Panc1 (cell line): ENCODE measurements at regions not wholly inside any gene's neighbourhood (a gene's known extent, or its start where the extent isn't known, plus 50 kb on each side); places are given as distances from the start of the nearest gene placed in this dataset.
A peak's percentile ranks its signal among the peaks of the same experiment; 100 is the strongest.

Experiments used
- ATAC-seq: fragments of 200-7000 bp; cut with Tn5 transposase; 2 replicates; pipeline ENCODE4 v1.9.1; 2020; ENCODE audit warnings: mild to moderate bottlenecking, moderate library complexity
- BruUV-seq: library from RNA; stranded (reverse); fragments of 400-500 nt; replicated peaks from 2 replicates; lab custom pipeline; 2021; lab: Mats Ljungman, UMichigan
- CTCF ChIA-PET: fragments of 300-600 bp; sonication (Branson Sonifier 250); formaldehyde crosslinking; loops from one replicate; lab custom pipeline; 2022; ENCODE audit warnings: antibody characterized with exemption; lab: Charles Lee
- POLR2A ChIA-PET: fragments of 300-600 bp; sonication (Branson Sonifier 250); formaldehyde crosslinking; loops from one replicate; lab custom pipeline; 2022; ENCODE audit warnings: antibody characterized with exemption; lab: Charles Lee
- DNase-seq: peaks from one replicate; pipeline ENCODE4 v3.0.0-alpha.2; 2010; ENCODE audit warnings: low read depth, low spot score
- H3K27ac ChIP-seq: 2 replicates; pipeline ENCODE4 v1.5.1; 2011; ENCODE audit warnings: mild to moderate bottlenecking, low read length, inconsistent platforms
- H3K27me3 ChIP-seq: fragments of 200-500 bp; sonication (Bioruptor generic); 2 replicates; pipeline ENCODE4 v1.6.0; 2014; ENCODE audit warnings: low read length, inconsistent platforms; ENCODE audit not compliant: control insufficient read depth, insufficient read depth
- H3K36me3 ChIP-seq: fragments of 200-500 bp; sonication (Bioruptor generic); 2 replicates; pipeline ENCODE4 v1.5.1; 2014; ENCODE audit warnings: inconsistent platforms, mild to moderate bottlenecking, low read length, moderate library complexity; ENCODE audit not compliant: control insufficient read depth, insufficient read depth
- H3K4me1 ChIP-seq: 2 replicates; pipeline ENCODE4 v1.5.1; 2011; ENCODE audit warnings: inconsistent platforms, mild to moderate bottlenecking, low read length, moderate library complexity; ENCODE audit not compliant: control insufficient read depth, insufficient read depth
- H3K4me3 ChIP-seq, 2 experiments: 2 replicates each; pipeline ENCODE4 v1.5.1; 2011 to 2012; ENCODE audit warnings: low read depth in 2 of 2, low read length in 2 of 2, mild to moderate bottlenecking in 2 of 2, inconsistent platforms in 1 of 2, moderate library complexity in 1 of 2
- H3K9me3 ChIP-seq: fragments of 200-500 bp; sonication (Bioruptor generic); 2 replicates; pipeline ENCODE4 v1.5.1; 2014; ENCODE audit warnings: low read depth, mild to moderate bottlenecking, inconsistent platforms, low read length, moderate library complexity; ENCODE audit not compliant: control insufficient read depth, insufficient read depth
- POLR2AphosphoS5 ChIP-seq: IDR thresholded peaks from 2 replicates; pipeline ENCODE4 v1.6.1; 2012; ENCODE audit warnings: mild to moderate bottlenecking, low read depth, low read length, moderate library complexity
- SIN3A ChIP-seq: IDR thresholded peaks from 2 replicates; pipeline ENCODE4 v1.6.1; 2012; ENCODE audit warnings: low read depth, mild to moderate bottlenecking, low read length, moderate library complexity, borderline replicate concordance; ENCODE audit not compliant: insufficient read depth
- TCF7L2 ChIP-seq: IDR thresholded peaks from 2 replicates; pipeline ENCODE4 v1.6.1; 2011; ENCODE audit warnings: mild to moderate bottlenecking, low read depth, low read length, inconsistent platforms
- in situ Hi-C: cut with HindIII; loops from 2 replicates; pipeline ENCODE4 v1.10.0; 2016; ENCODE audit warnings: low sequenced_read_pairs, low pct_unique_long_range_greater_than_20kb
- intact Hi-C: fragments of 100-400 bp; cut with micrococcal nuclease; formaldehyde crosslinking; loops from one replicate; pipeline ENCODE4 v1.10.0; 2022; ENCODE audit not compliant: unreplicated experiment
- TF ChIP-seq, protein P1 (sequence below): fragments of 450-650 bp; IDR thresholded peaks from 2 replicates; pipeline ENCODE4 v1.5.1; 2017; ENCODE audit warnings: mild to moderate bottlenecking
- TF ChIP-seq, protein P2 (sequence below), 2 experiments: IDR thresholded peaks; 2 replicates each; pipeline ENCODE4 v1.6.1; 2011 to 2012; ENCODE audit warnings: low read depth in 2 of 2, control low read depth in 1 of 2, low read length in 1 of 2, mild to moderate bottlenecking in 1 of 2, moderate library complexity in 1 of 2; ENCODE audit not compliant: insufficient read depth in 1 of 2

DNA sequence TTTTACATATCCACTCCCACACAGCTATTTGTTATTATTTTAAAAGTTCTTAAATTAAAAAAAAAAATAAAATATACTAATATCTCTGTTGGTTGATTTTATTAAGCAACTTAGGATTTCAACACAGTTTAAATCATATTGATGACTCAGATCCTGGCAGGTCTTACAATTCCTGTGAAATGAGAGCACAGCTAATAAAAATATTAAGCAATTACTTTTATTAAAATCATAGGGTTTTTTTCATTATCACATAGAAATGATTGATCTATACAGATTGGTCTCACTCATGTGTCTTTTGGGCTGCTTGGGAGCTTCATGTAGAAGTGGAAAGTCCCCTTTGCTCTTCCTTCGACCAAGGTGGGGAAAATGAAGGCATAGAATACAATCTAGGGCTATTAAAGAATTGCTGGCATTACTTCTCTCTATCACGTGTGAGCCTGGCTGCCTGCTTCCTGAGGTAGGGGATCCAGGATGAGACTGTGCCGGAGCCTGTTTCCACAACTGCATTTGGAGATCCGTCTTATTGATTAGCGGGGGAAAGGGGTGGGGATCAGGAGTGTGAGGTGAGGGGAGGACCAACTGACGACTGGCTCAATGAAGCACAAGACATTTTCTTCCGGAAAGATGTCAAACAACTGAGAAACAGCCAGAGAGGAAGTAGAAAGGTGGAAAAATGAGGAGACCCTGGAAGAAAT is 858.0 kb downstream of the USP25 start:
- no peak for ATAC-seq
- in situ Hi-C loops = no loop called here
- no TSS peak for BruUV-seq
- no peak for DNase-seq
- CTCF ChIA-PET = interaction anchor here (0.6 kb wide), 1 partner anchor 347 kb away, joined by 3 read pairs; no protein-coding TSS in a partner anchor
- no peak for TF ChIP-seq SIN3A
- TF ChIP-seq TCF7L2 = no peak
- TF ChIP-seq, protein P1, sequence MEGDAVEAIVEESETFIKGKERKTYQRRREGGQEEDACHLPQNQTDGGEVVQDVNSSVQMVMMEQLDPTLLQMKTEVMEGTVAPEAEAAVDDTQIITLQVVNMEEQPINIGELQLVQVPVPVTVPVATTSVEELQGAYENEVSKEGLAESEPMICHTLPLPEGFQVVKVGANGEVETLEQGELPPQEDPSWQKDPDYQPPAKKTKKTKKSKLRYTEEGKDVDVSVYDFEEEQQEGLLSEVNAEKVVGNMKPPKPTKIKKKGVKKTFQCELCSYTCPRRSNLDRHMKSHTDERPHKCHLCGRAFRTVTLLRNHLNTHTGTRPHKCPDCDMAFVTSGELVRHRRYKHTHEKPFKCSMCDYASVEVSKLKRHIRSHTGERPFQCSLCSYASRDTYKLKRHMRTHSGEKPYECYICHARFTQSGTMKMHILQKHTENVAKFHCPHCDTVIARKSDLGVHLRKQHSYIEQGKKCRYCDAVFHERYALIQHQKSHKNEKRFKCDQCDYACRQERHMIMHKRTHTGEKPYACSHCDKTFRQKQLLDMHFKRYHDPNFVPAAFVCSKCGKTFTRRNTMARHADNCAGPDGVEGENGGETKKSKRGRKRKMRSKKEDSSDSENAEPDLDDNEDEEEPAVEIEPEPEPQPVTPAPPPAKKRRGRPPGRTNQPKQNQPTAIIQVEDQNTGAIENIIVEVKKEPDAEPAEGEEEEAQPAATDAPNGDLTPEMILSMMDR = no peak
- TF ChIP-seq, protein P2, sequence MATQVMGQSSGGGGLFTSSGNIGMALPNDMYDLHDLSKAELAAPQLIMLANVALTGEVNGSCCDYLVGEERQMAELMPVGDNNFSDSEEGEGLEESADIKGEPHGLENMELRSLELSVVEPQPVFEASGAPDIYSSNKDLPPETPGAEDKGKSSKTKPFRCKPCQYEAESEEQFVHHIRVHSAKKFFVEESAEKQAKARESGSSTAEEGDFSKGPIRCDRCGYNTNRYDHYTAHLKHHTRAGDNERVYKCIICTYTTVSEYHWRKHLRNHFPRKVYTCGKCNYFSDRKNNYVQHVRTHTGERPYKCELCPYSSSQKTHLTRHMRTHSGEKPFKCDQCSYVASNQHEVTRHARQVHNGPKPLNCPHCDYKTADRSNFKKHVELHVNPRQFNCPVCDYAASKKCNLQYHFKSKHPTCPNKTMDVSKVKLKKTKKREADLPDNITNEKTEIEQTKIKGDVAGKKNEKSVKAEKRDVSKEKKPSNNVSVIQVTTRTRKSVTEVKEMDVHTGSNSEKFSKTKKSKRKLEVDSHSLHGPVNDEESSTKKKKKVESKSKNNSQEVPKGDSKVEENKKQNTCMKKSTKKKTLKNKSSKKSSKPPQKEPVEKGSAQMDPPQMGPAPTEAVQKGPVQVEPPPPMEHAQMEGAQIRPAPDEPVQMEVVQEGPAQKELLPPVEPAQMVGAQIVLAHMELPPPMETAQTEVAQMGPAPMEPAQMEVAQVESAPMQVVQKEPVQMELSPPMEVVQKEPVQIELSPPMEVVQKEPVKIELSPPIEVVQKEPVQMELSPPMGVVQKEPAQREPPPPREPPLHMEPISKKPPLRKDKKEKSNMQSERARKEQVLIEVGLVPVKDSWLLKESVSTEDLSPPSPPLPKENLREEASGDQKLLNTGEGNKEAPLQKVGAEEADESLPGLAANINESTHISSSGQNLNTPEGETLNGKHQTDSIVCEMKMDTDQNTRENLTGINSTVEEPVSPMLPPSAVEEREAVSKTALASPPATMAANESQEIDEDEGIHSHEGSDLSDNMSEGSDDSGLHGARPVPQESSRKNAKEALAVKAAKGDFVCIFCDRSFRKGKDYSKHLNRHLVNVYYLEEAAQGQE (IDR thresholded peaks at IDR 0.05; ENCODE audit: insufficient read depth in 1 of 2, low read depth in 2 of 2, low read length in 1 of 2) = no peak
- no peak for TF ChIP-seq POLR2AphosphoS5
- Histone ChIP-seq H3K4me1 (peaks cover 5% of the 10 kb centered on the region; the same call in 1 of the 2 replicates), H3K9me3 (no peaks in the 10 kb centered on the region), H3K27me3 (no peaks in the 10 kb centered on the region), H3K4me3 (peak overlapping the region; percentile 39 to 44), H3K27ac (peak overlapping the region; percentile 29; the same call in 1 of the 2 replicates), H3K36me3 (no peaks in the 10 kb centered on the region)
- intact Hi-C loops = no loop called here
- POLR2A ChIA-PET = no interaction called here

DNA sequence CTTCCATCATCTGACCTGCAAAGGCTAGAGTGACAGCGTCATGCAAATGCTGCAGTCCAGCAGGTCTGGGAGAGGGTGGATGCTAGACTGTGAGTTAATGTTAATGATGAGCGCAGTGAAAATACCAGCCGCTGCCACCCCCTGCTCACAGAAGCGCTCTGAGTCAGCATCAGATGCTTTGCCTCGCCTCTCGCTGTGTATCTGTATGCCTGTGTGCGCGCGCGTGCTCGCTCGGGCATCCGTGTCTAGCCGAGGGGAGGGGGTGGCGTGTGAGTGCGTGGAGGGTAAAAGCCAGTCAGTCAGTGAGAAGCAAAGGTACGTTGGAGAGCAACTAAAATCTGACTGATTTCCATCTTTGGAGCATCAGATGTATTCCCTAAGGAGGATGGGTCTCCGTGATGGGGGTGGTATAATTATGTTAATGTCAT is 858.7 kb downstream of the USP25 start:
- H3K27ac ChIP-seq = no peak overlapping the region
- POLR2A ChIA-PET = no interaction called here

More for the DNA sequence above, 858.7 kb downstream of the USP25 start:
- DNase-seq (peak; percentile 32), ATAC-seq (peak; percentile 72)
- no peaks in the 10 kb centered on the region for H3K9me3 ChIP-seq
- H3K4me1 ChIP-seq = peaks cover 5% of the 10 kb centered on the region; the same call in 1 of the 2 replicates
- H3K4me3 ChIP-seq = peak overlapping the region; percentile 39 to 44
- H3K36me3 ChIP-seq = no peaks in the 10 kb centered on the region
- CTCF ChIA-PET = no interaction called here
- TF ChIP-seq, protein P2 (IDR thresholded peaks at IDR 0.05; ENCODE audit: insufficient read depth in 1 of 2, low read depth in 2 of 2, low read length in 1 of 2) = no peak
- TF ChIP-seq, protein P1 = no peak
- no peak for TF ChIP-seq SIN3A
- no peak for TF ChIP-seq TCF7L2
- TF ChIP-seq POLR2AphosphoS5 = no peak
- no peaks in the 10 kb centered on the region for H3K27me3 ChIP-seq
- intact Hi-C loops = no loop called here
- in situ Hi-C loops = no loop called here
- BruUV-seq = no TSS peak
